Right lobe of liver (tissue), 4 donors: ENCODE measurements at regions not wholly inside any gene's neighbourhood (a gene's known extent, or its start where the extent isn't known, plus 50 kb on each side); places are given as distances from the start of the nearest gene placed in this dataset.

Experiments used
- CTCF ChIP-seq, 4 donors: fragments of 200-600 bp in 3 of 4; fragments of 450-650 bp in 1 of 4; IDR thresholded peaks; one replicate each; pipeline versions ENCODE4 v1.5.1 to v1.8.0; 2016 to 2022; ENCODE audit warnings: antibody characterized with exemption in 4 of 4, mild to moderate bottlenecking in 2 of 4
- POLR2A ChIP-seq: fragments of 450-650 bp; IDR thresholded peaks from one replicate; pipeline ENCODE4 v1.6.1; 2017; ENCODE audit warnings: antibody characterized with exemption, mild to moderate bottlenecking
- donor health status: DM: no; HTN: no; CAD: no.
- donor health status: DM: no; HTN: no; CAD: no.
- donor health status: DM: no; HTN: yes; CAD: no.

- TF ChIP-seq CTCF (IDR thresholded peaks at IDR 0.05) (no peak), POLR2A (no peak)
These were observed 729.1 kb downstream of the TNS3 start for GRCh38 chr7:46852795-46853194.
